ENCODE measurements at regions not wholly inside any gene's neighbourhood (a gene's known extent, or its start where the extent isn't known, plus 50 kb on each side); places are given as distances from the start of the nearest gene placed in this dataset.

- DNase-seq (ENCODE audit: low read depth in 2 of 2) = no peak
Measured at GRCh38 chr1:162966613-162967012, 102.5 kb upstream of the RGS4 start.

- DNase-seq (ENCODE audit: low read depth in 2 of 2) = no peak
Measured at GRCh38 chr1:162964901-162965300, 103.9 kb upstream of the CCDC190 start.

GRCh38 chr1:162956922-162957321 is 95.9 kb upstream of the CCDC190 start:
- no peak for DNase-seq (ENCODE audit: low read depth in 2 of 2)

- no peak for DNase-seq (ENCODE audit: low read depth in 2 of 2)
Measured at GRCh38 chr1:162954824-162955223, 93.8 kb upstream of the CCDC190 start.

GRCh38 chr1:162952956-162953355 is 92.0 kb upstream of the CCDC190 start:
- no peak for DNase-seq (ENCODE audit: low read depth in 2 of 2)

- no peak for DNase-seq (ENCODE audit: low read depth in 2 of 2)
Measured at GRCh38 chr1:162951553-162952315, 90.8 kb upstream of the CCDC190 start.

GRCh38 chr1:162950187-162950586 is 89.2 kb upstream of the CCDC190 start:
- no peak for DNase-seq (ENCODE audit: low read depth in 2 of 2)

GRCh38 chr1:162946701-162947100 is 85.7 kb upstream of the CCDC190 start:
- no peak for DNase-seq (ENCODE audit: low read depth in 2 of 2)

- DNase-seq (ENCODE audit: low read depth in 2 of 2) = no peak
Measured at GRCh38 chr1:162944974-162945674, 84.1 kb upstream of the CCDC190 start.

- no peak for DNase-seq (ENCODE audit: low read depth in 2 of 2)
Measured at GRCh38 chr1:162943622-162944021, 82.6 kb upstream of the CCDC190 start.

- peak in 1 of 2 donors; percentile 2 for DNase-seq (ENCODE audit: low read depth in 2 of 2)
Measured at GRCh38 chr1:162942916-162943559, 82.1 kb upstream of the CCDC190 start.

GRCh38 chr1:162941024-162941423 is 80.0 kb upstream of the CCDC190 start:
- no peak for DNase-seq (ENCODE audit: low read depth in 2 of 2)

GRCh38 chr1:162939035-162939434 is 78.1 kb upstream of the CCDC190 start:
- no peak for DNase-seq (ENCODE audit: low read depth in 2 of 2)

- DNase-seq (ENCODE audit: low read depth in 2 of 2) = no peak
Measured at GRCh38 chr1:162937716-162938395, 76.9 kb upstream of the CCDC190 start.

- DNase-seq (ENCODE audit: low read depth in 2 of 2) = no peak
Measured at GRCh38 chr1:162930976-162931560, 70.1 kb upstream of the CCDC190 start.

GRCh38 chr1:162930532-162930931 is 69.6 kb upstream of the CCDC190 start:
- no peak for DNase-seq (ENCODE audit: low read depth in 2 of 2)

- no peak for DNase-seq (ENCODE audit: low read depth in 2 of 2)
Measured at GRCh38 chr1:162929177-162929576, 68.2 kb upstream of the CCDC190 start.

GRCh38 chr1:162928141-162928540 is 67.2 kb upstream of the CCDC190 start:
- DNase-seq (ENCODE audit: low read depth in 2 of 2) = no peak

GRCh38 chr1:162927421-162927820 is 66.4 kb upstream of the CCDC190 start:
- no peak for DNase-seq (ENCODE audit: low read depth in 2 of 2)

GRCh38 chr1:162926906-162927305 is 65.9 kb upstream of the CCDC190 start:
- no peak for DNase-seq (ENCODE audit: low read depth in 2 of 2)

GRCh38 chr1:162924179-162924578 is 63.2 kb upstream of the CCDC190 start:
- no peak for DNase-seq (ENCODE audit: low read depth in 2 of 2)

GRCh38 chr1:162922201-162922600 is 61.2 kb upstream of the CCDC190 start:
- DNase-seq (ENCODE audit: low read depth in 2 of 2) = no peak
